GM12878 (cell line): ENCODE measurements at regions not wholly inside any gene's neighbourhood (a gene's known extent, or its start where the extent isn't known, plus 50 kb on each side); places are given as distances from the start of the nearest gene placed in this dataset.

ENCODE experiments used
- ATAC-seq: fragments of 200-7000 bp; cut with Tn5 transposase; 3 replicates; pipeline ENCODE4 v1.9.1; 2020; ENCODE audit warnings: mild to moderate bottlenecking, moderate library complexity
- BruUV-seq: library from RNA; stranded (reverse); fragments of 400-500 nt; replicated peaks from 2 replicates; lab custom pipeline; 2021; lab: Mats Ljungman, UMichigan
- CTCF ChIA-PET: fragments of 300-600 bp; sonication (Branson Sonifier 250); formaldehyde crosslinking; extraction: SDS; loops from one replicate; lab custom pipeline; 2021; ENCODE audit warnings: inconsistent platforms; lab: Yijun Ruan, JAX
- POLR2A ChIA-PET: fragments of 350-600 bp; formaldehyde crosslinking; extraction: SDS; loops from one replicate; lab custom pipeline; 2021; ENCODE audit warnings: inconsistent platforms; lab: Charles Lee
- RAD21 ChIA-PET: fragments of 300-600 bp; sonication (Branson Sonifier 250); formaldehyde crosslinking; loops from one replicate; lab custom pipeline; 2023; ENCODE audit warnings: antibody characterized with exemption; ENCODE audit not compliant: unreplicated experiment; lab: Charles Lee
- SMC1A ChIA-PET: fragments of 300-600 bp; sonication (Branson Sonifier 250); formaldehyde crosslinking; loops from one replicate; lab custom pipeline; 2023; ENCODE audit not compliant: unreplicated experiment, uncharacterized antibody; lab: Charles Lee
- DNase-seq: peaks from one replicate; pipeline ENCODE4 v3.0.0-alpha.2; 2011; ENCODE audit warnings: low read depth, low spot score
- FAIRE-seq: peaks from 3 replicates; lab custom pipeline; 2011; peaks lifted over from hg19 to GRCh38; lab: Jason Lieb, UNC
- H2AFZ ChIP-seq: 2 replicates; pipeline ENCODE4 v1.6.0; 2011; ENCODE audit warnings: low read depth, low read length, control low read depth; ENCODE audit not compliant: control insufficient read depth
- H3K27ac ChIP-seq: 2 replicates; pipeline ENCODE4 v1.5.1; 2011; ENCODE audit warnings: control low read depth; ENCODE audit not compliant: control insufficient read depth, insufficient read depth
- H3K27me3 ChIP-seq, 2 experiments: replicated peaks in 1 of 2; 2 replicates each; pipeline versions ENCODE4 v1.6.0 to v1.6.1; 2011; ENCODE audit warnings: low read length in 1 of 2; ENCODE audit not compliant: control insufficient read depth in 2 of 2, insufficient read depth in 2 of 2
- H3K36me3 ChIP-seq, 2 experiments: 2 replicates each; pipeline ENCODE4 v1.5.1; 2011; ENCODE audit warnings: low read length in 1 of 2; ENCODE audit not compliant: control insufficient read depth in 2 of 2, insufficient read depth in 2 of 2
- H3K4me1 ChIP-seq: 2 replicates; pipeline ENCODE4 v1.6.1; 2011; ENCODE audit warnings: mild to moderate bottlenecking, low read length, moderate library complexity, mixed read lengths; ENCODE audit not compliant: control insufficient read depth, insufficient read depth
- H3K4me2 ChIP-seq: 2 replicates; pipeline ENCODE4 v1.6.0; 2011; ENCODE audit warnings: control low read depth; ENCODE audit not compliant: control insufficient read depth, insufficient read depth
- H3K4me3 ChIP-seq: fragments of 200-600 bp; sonication (generic); 2 replicates; pipeline ENCODE4 v1.5.1; 2016
- H3K79me2 ChIP-seq: 2 replicates; pipeline ENCODE4 v1.6.0; 2011; ENCODE audit warnings: low read length; ENCODE audit not compliant: control insufficient read depth, insufficient read depth
- H3K9ac ChIP-seq: 2 replicates; pipeline ENCODE4 v1.8.0; 2011; ENCODE audit warnings: low read length, control low read depth, mixed read lengths; ENCODE audit not compliant: control insufficient read depth, insufficient read depth
- H3K9me3 ChIP-seq: replicated peaks from 3 replicates; pipeline ENCODE4 v1.5.1; 2011; ENCODE audit warnings: mild to moderate bottlenecking, low read length; ENCODE audit not compliant: control insufficient read depth, insufficient read depth
- H4K20me1 ChIP-seq: 2 replicates; pipeline ENCODE4 v1.6.0; 2011; ENCODE audit not compliant: control insufficient read depth, insufficient read depth
- EZH2 ChIP-seq: IDR thresholded peaks from 2 replicates; pipeline ENCODE4 v1.6.1; 2012; ENCODE audit warnings: low read depth, mild to moderate bottlenecking, control low read depth, inconsistent platforms, low read length, borderline replicate concordance; ENCODE audit not compliant: control insufficient read depth
- FOXK2 ChIP-seq: fragments of 450-650 bp; IDR thresholded peaks from 2 replicates; pipeline ENCODE4 v1.6.1; 2017; ENCODE audit warnings: mild to moderate bottlenecking, moderate library complexity
- HDAC6 ChIP-seq: fragments of 200-600 bp; sonication (generic); IDR thresholded peaks from one replicate; pipeline ENCODE4 v1.8.0; 2017; ENCODE audit warnings: antibody characterized with exemption; ENCODE audit not compliant: unreplicated experiment
- IKZF2 ChIP-seq, 2 experiments: fragments of 450-650 bp; IDR thresholded peaks; 2 replicates each; pipeline ENCODE4 v1.6.1; 2017; ENCODE audit warnings: mild to moderate bottlenecking in 2 of 2, moderate library complexity in 2 of 2
- KAT2A ChIP-seq: conservative IDR thresholded peaks from 2 replicates; pipeline ENCODE4 v1.6.1; 2011; ENCODE audit warnings: low read depth, low read length; ENCODE audit not compliant: control insufficient read depth
- SPI1 ChIP-seq: IDR thresholded peaks from 2 replicates; pipeline ENCODE4 v1.6.1; 2011; ENCODE audit warnings: low read depth, mild to moderate bottlenecking, low read length, moderate library complexity, borderline replicate concordance; ENCODE audit not compliant: insufficient read depth
- SUZ12 ChIP-seq: fragments of 200-600 bp; sonication (generic); IDR thresholded peaks from one replicate; pipeline ENCODE4 v1.6.1; 2018; ENCODE audit warnings: antibody characterized with exemption, mild to moderate bottlenecking; ENCODE audit not compliant: unreplicated experiment
- WGBS: methylation state at CpG from one replicate; pipeline ENCODE4 v1.1.6; 2016; ENCODE audit warnings: low lambda C conversion rate; ENCODE audit not compliant: insufficient replicate concordance, insufficient coverage; ENCODE audit errors: missing lambda C conversion rate; 5-methylcytosine and 5-hydroxymethylcytosine counted together
- in situ Hi-C: fragments of 300-500 bp; cut with MboI; formaldehyde crosslinking; loops from 9 replicates; pipeline ENCODE4 v1.14.3; 2018; ENCODE audit warnings: mixed read lengths
- intact Hi-C: fragments of 100-400 bp; cut with micrococcal nuclease; formaldehyde crosslinking; loops from one replicate; pipeline ENCODE4 v1.14.2; 2022; ENCODE audit not compliant: unreplicated experiment

- no peak for TF ChIP-seq EZH2
- TF ChIP-seq HDAC6, result no peak
- no peak for TF ChIP-seq SUZ12
- TF ChIP-seq KAT2A, result no peak
- no peak for TF ChIP-seq IKZF2 (IDR thresholded peaks at IDR 0.05)
- TF ChIP-seq FOXK2, result no peak
- no peak for FAIRE-seq
- ChIA-PET RAD21 (no interaction called here), CTCF (no interaction called here), POLR2A (no interaction called here), SMC1A (interaction anchor here (2.2 kb wide), 1 partner anchor 220 kb away, joined by 5 read pairs; no protein-coding TSS in a partner anchor)
- no peak overlapping the region for H3K4me3 ChIP-seq
- H3K4me1 ChIP-seq, result no peaks in the 10 kb centered on the region
- H3K79me2 ChIP-seq, result no peaks in the 10 kb centered on the region
- in situ Hi-C loops (loop anchor here (10.0 kb wide), 2 partner anchors 222 to 402 kb away; no protein-coding TSS in a partner anchor), intact Hi-C loops (loop anchor here (10.0 kb wide), 1 partner anchor 402 kb away; no protein-coding TSS in a partner anchor)
- H4K20me1 ChIP-seq, result no peaks in the 10 kb centered on the region; the same call in 1 of the 2 replicates
- no peak overlapping the region for H3K4me2 ChIP-seq
- no peak overlapping the region for H2AFZ ChIP-seq
- DNase-seq, result no peak
- H3K36me3 ChIP-seq, result no peaks in the 10 kb centered on the region
- WGBS, result 63% methylated on average over 7 of the region's 7 CpGs
- ATAC-seq, result no peak
- no peaks in the 10 kb centered on the region; the same call in 2 of the 3 replicates for H3K9me3 ChIP-seq
- no TSS peak for BruUV-seq
- H3K27me3 ChIP-seq, result no peaks in the 10 kb centered on the region; a peak in 1 of 4 replicates
- H3K9ac ChIP-seq, result no peak overlapping the region
- H3K27ac ChIP-seq, result no peak overlapping the region
Observed at GRCh38 chr15:79773128-79773527, 123.7 kb downstream of the MTHFS start.

GRCh38 chr15:79775821-79776220, 121.0 kb downstream of the MTHFS start:
- H2AFZ ChIP-seq, result no peak overlapping the region

More at GRCh38 chr15:79775821-79776220, 121.0 kb downstream of the MTHFS start:
- no peak overlapping the region for H3K4me2 ChIP-seq
- no peaks in the 10 kb centered on the region for H3K79me2 ChIP-seq
- H3K9ac ChIP-seq, result no peak overlapping the region
- no peaks in the 10 kb centered on the region; a peak in 1 of 4 replicates for H3K27me3 ChIP-seq
- DNase-seq, result no peak
- no peak overlapping the region for H3K27ac ChIP-seq
- no peak for ATAC-seq
- intact Hi-C loops (loop anchor here (10.0 kb wide), 1 partner anchor 399 kb away; no protein-coding TSS in a partner anchor), in situ Hi-C loops (loop anchor here (10.0 kb wide), 2 partner anchors 219 to 399 kb away; no protein-coding TSS in a partner anchor)
- CTCF ChIA-PET, result no interaction called here
- no peaks in the 10 kb centered on the region; the same call in 2 of the 3 replicates for H3K9me3 ChIP-seq
- no TSS peak for BruUV-seq
- TF ChIP-seq KAT2A (no peak), SPI1 (peak; percentile 55; the same call in 1 of the 2 replicates)
- peaks cover 13% of the 10 kb centered on the region for H3K4me1 ChIP-seq
- no peaks in the 10 kb centered on the region; the same call in 1 of the 2 replicates for H4K20me1 ChIP-seq
- RAD21 ChIA-PET, result no interaction called here
- SMC1A ChIA-PET, result no interaction called here
- WGBS, result 5% methylated on average over 2 of the region's 2 CpGs
- POLR2A ChIA-PET, result no interaction called here
- H3K36me3 ChIP-seq, result no peaks in the 10 kb centered on the region
- no peak overlapping the region for H3K4me3 ChIP-seq
- no peak for FAIRE-seq
